ENCODE measurements at regions not wholly inside any gene's neighbourhood (a gene's known extent, or its start where the extent isn't known, plus 50 kb on each side); places are given as distances from the start of the nearest gene placed in this dataset.
"Not testable (repeated sequence)": the region's sequence is repeated elsewhere in the genome, so short reads cannot be mapped to it uniquely, and the experiment has no call there.

- no peak for TF ChIP-seq CTCF (IDR thresholded peaks at IDR 0.05)
- no peaks in the 10 kb centered on the region for H3K27me3 ChIP-seq
- no peak overlapping the region for H3K27ac ChIP-seq
- no peak for DNase-seq (ENCODE audit: low spot score in 2 of 2)
- intact Hi-C loops (cut with DNase I): no loop called here
- no peak overlapping the region for H3K4me3 ChIP-seq
- no peaks in the 10 kb centered on the region for H3K9me3 ChIP-seq
- H3K4me1 ChIP-seq: no peaks in the 10 kb centered on the region
- H3K36me3 ChIP-seq: no peaks in the 10 kb centered on the region
Observed at GRCh38 chr9:87781331-87781730, 55.4 kb downstream of the CTSL start.

GRCh38 chr9:87783180-87783579, 57.3 kb downstream of the CTSL start:
- no peaks in the 10 kb centered on the region for H3K36me3 ChIP-seq
- H3K9me3 ChIP-seq: no peaks in the 10 kb centered on the region
- intact Hi-C loops (cut with DNase I): no loop called here
- no peaks in the 10 kb centered on the region for H3K27me3 ChIP-seq
- no peak overlapping the region for H3K27ac ChIP-seq
- DNase-seq (ENCODE audit: low spot score in 2 of 2): no peak
- TF ChIP-seq CTCF (IDR thresholded peaks at IDR 0.05): no peak
- no peak overlapping the region for H3K4me3 ChIP-seq
- H3K4me1 ChIP-seq: no peaks in the 10 kb centered on the region

GRCh38 chr9:87785315-87785970, 59.5 kb downstream of the CTSL start:
- intact Hi-C loops (cut with DNase I); H3K4me1 ChIP-seq; H3K27ac ChIP-seq; H3K27me3 ChIP-seq; H3K36me3 ChIP-seq; DNase-seq (ENCODE audit: low spot score in 2 of 2); H3K9me3 ChIP-seq; H3K4me3 ChIP-seq: not testable (repeated sequence)

GRCh38 chr9:87786423-87786822, 60.5 kb downstream of the CTSL start:
- Histone ChIP-seq H3K4me3 (no peak overlapping the region), H3K36me3 (no peaks in the 10 kb centered on the region), H3K9me3 (no peaks in the 10 kb centered on the region), H3K4me1 (no peaks in the 10 kb centered on the region), H3K27me3 (no peaks in the 10 kb centered on the region), H3K27ac (no peak overlapping the region)
- no peak for TF ChIP-seq CTCF (IDR thresholded peaks at IDR 0.05)
- DNase-seq (ENCODE audit: low spot score in 2 of 2): no peak
- intact Hi-C loops (cut with DNase I): no loop called here

GRCh38 chr9:87786876-87787275, 61.0 kb downstream of the CTSL start:
- no peak overlapping the region for H3K4me3 ChIP-seq
- no peaks in the 10 kb centered on the region for H3K36me3 ChIP-seq
- intact Hi-C loops (cut with DNase I): no loop called here
- no peaks in the 10 kb centered on the region for H3K9me3 ChIP-seq
- H3K27ac ChIP-seq: no peak overlapping the region
- no peak for DNase-seq (ENCODE audit: low spot score in 2 of 2)
- H3K4me1 ChIP-seq: no peaks in the 10 kb centered on the region
- no peak for TF ChIP-seq CTCF (IDR thresholded peaks at IDR 0.05)
- no peaks in the 10 kb centered on the region for H3K27me3 ChIP-seq

- Histone ChIP-seq H3K9me3 (no peaks in the 10 kb centered on the region), H3K27me3 (no peaks in the 10 kb centered on the region), H3K36me3 (no peaks in the 10 kb centered on the region), H3K27ac (no peak overlapping the region), H3K4me3 (no peak overlapping the region), H3K4me1 (no peaks in the 10 kb centered on the region)
- no peak for DNase-seq (ENCODE audit: low spot score in 2 of 2)
- intact Hi-C loops (cut with DNase I): no loop called here
- no peak for TF ChIP-seq CTCF (IDR thresholded peaks at IDR 0.05)
Observed at GRCh38 chr9:87787735-87788134, 61.8 kb downstream of the CTSL start.

Data from ascending aorta (tissue), 2 donors.